Liver (tissue), 7 donors: ENCODE measurements at regions not wholly inside any gene's neighbourhood (a gene's known extent, or its start where the extent isn't known, plus 50 kb on each side); places are given as distances from the start of the nearest gene placed in this dataset.

ENCODE experiments used
- DNase-seq: peaks from one replicate; pipeline ENCODE4 v3.0.0-alpha.2; 2017; ENCODE audit warnings: low spot score
- H3K27ac ChIP-seq, 2 donors: one replicate each; pipeline ENCODE4 v1.7.0; 2013; ENCODE audit warnings: inconsistent platforms in 2 of 2, low read length in 2 of 2, control low read depth in 1 of 2, low read depth in 1 of 2, mild to moderate bottlenecking in 1 of 2
- H3K27me3 ChIP-seq, 4 donors: one replicate each; pipeline versions ENCODE4 v1.6.1 to v1.7.0; 2013; ENCODE audit warnings: low read length in 3 of 4, inconsistent platforms in 1 of 4, mild to moderate bottlenecking in 1 of 4, moderate library complexity in 1 of 4; ENCODE audit not compliant: control insufficient read depth in 4 of 4, insufficient read depth in 4 of 4
- H3K36me3 ChIP-seq, 4 donors: one replicate each; pipeline versions ENCODE4 v1.6.1 to v1.7.0; 2013; ENCODE audit warnings: low read length in 3 of 4, mild to moderate bottlenecking in 3 of 4, low read depth in 1 of 4, moderate library complexity in 1 of 4; ENCODE audit not compliant: control insufficient read depth in 4 of 4, insufficient read depth in 3 of 4
- H3K4me1 ChIP-seq, 4 donors: one replicate each; pipeline versions ENCODE4 v1.6.1 to v1.7.0; 2013; ENCODE audit warnings: low read length in 3 of 4, mild to moderate bottlenecking in 3 of 4, moderate library complexity in 1 of 4; ENCODE audit not compliant: control insufficient read depth in 4 of 4, insufficient read depth in 4 of 4
- H3K4me3 ChIP-seq, 3 donors: one replicate each; pipeline versions ENCODE4 v1.6.1 to v1.7.0; 2013; ENCODE audit warnings: low read length in 3 of 3, control low read depth in 1 of 3, low read depth in 1 of 3, mild to moderate bottlenecking in 1 of 3
- H3K9ac ChIP-seq, 2 donors: one replicate each; pipeline ENCODE4 v1.7.0; 2013; ENCODE audit warnings: low read length in 2 of 2, mild to moderate bottlenecking in 2 of 2, moderate library complexity in 2 of 2, control low read depth in 1 of 2, low read depth in 1 of 2
- H3K9me3 ChIP-seq, 4 donors: one replicate each; pipeline versions ENCODE4 v1.6.1 to v1.7.0; 2013; ENCODE audit warnings: low read length in 3 of 4; ENCODE audit not compliant: control insufficient read depth in 4 of 4
- ATF3 ChIP-seq: IDR thresholded peaks from 2 replicates; pipeline ENCODE4 v1.6.1; 2016; ENCODE audit warnings: antibody characterized with exemption
- EGR1 ChIP-seq, 2 donors: IDR thresholded peaks; 2 replicates each; pipeline ENCODE4 v1.6.1; 2016 to 2018; ENCODE audit warnings: antibody characterized with exemption in 2 of 2, low read depth in 2 of 2
- FOXA1 ChIP-seq: IDR thresholded peaks from 2 replicates; pipeline ENCODE4 v1.6.1; 2016; ENCODE audit warnings: antibody characterized with exemption
- GABPA ChIP-seq, 2 donors: IDR thresholded peaks in 1 of 2; conservative IDR thresholded peaks in 1 of 2; 2 replicates each; pipeline ENCODE4 v1.6.1; 2016; ENCODE audit warnings: antibody characterized with exemption in 2 of 2, mild to moderate bottlenecking in 1 of 2, moderate library complexity in 1 of 2
- HNF4A ChIP-seq, 2 donors: conservative IDR thresholded peaks; 2 replicates each; pipeline ENCODE4 v1.6.1; 2016; ENCODE audit warnings: antibody characterized with exemption in 2 of 2, mild to moderate bottlenecking in 2 of 2
- HNF4G ChIP-seq: IDR thresholded peaks from 2 replicates; pipeline ENCODE4 v1.6.1; 2016; ENCODE audit warnings: antibody characterized with exemption
- NR2F2 ChIP-seq: IDR thresholded peaks from 2 replicates; pipeline ENCODE4 v1.6.1; 2016; ENCODE audit warnings: antibody characterized with exemption
- RAD21 ChIP-seq, 2 donors: IDR thresholded peaks; 2 replicates each; pipeline ENCODE4 v1.6.1; 2016; ENCODE audit warnings: antibody characterized with exemption in 2 of 2, mild to moderate bottlenecking in 2 of 2
- REST ChIP-seq: IDR thresholded peaks from 2 replicates; pipeline ENCODE4 v1.6.1; 2016; ENCODE audit warnings: antibody characterized with exemption, mild to moderate bottlenecking
- RXRA ChIP-seq, 2 donors: IDR thresholded peaks; 2 replicates each; pipeline ENCODE4 v1.6.1; 2017 to 2018; ENCODE audit warnings: antibody characterized with exemption in 2 of 2, mild to moderate bottlenecking in 1 of 2
- SP1 ChIP-seq: IDR thresholded peaks from 2 replicates; pipeline ENCODE4 v1.6.1; 2018; ENCODE audit warnings: antibody characterized with exemption, mild to moderate bottlenecking
- TAF1 ChIP-seq: conservative IDR thresholded peaks from 2 replicates; pipeline ENCODE4 v1.6.1; 2016; ENCODE audit warnings: antibody characterized with exemption, mild to moderate bottlenecking
- YY1 ChIP-seq: IDR thresholded peaks from 2 replicates; pipeline ENCODE4 v1.6.1; 2016; ENCODE audit warnings: antibody characterized with exemption, mild to moderate bottlenecking
- ZBTB33 ChIP-seq: IDR thresholded peaks from 2 replicates; pipeline ENCODE4 v1.6.1; 2016; ENCODE audit warnings: antibody characterized with exemption
- WGBS: extraction: QIAGEN DNeasy Blood & Tissue Kit; methylation state at CpG from one replicate; pipeline ENCODE4 v1.1.7; 2013; 5-methylcytosine and 5-hydroxymethylcytosine counted together
- donor health status: healthy.
- donor health status: healthy.
- donor health status: healthy.
- donor health status: healthy.

GRCh38 chr3:139830817-139831216, 104.2 kb upstream of the CLSTN2 start (continued):
- TF ChIP-seq ZBTB33, result no peak
- TF ChIP-seq RXRA (IDR thresholded peaks at IDR 0.05), result no peak
- TF ChIP-seq RAD21 (IDR thresholded peaks at IDR 0.05), result no peak

GRCh38 chr3:139827833-139828232, 107.2 kb upstream of the CLSTN2 start:
- no peak overlapping the region for H3K27ac ChIP-seq
- no peaks in the 10 kb centered on the region for H3K36me3 ChIP-seq
- H3K4me3 ChIP-seq, result no peak overlapping the region
- peaks cover 0 to 2% (median 0%) of the 10 kb centered on the region in 4 donors for H3K27me3 ChIP-seq
- TF ChIP-seq ATF3 (no peak), GABPA (IDR thresholded peaks at IDR 0.05 in 1 of 2, conservative IDR thresholded peaks at IDR 0.05 in 1 of 2) (no peak), RAD21 (IDR thresholded peaks at IDR 0.05) (no peak), REST (no peak), EGR1 (IDR thresholded peaks at IDR 0.05; ENCODE audit: low read depth in 2 of 2) (no peak), HNF4A (conservative IDR thresholded peaks at IDR 0.05) (no peak), TAF1 (no peak), HNF4G (no peak)
- no peak for DNase-seq
- WGBS, result 80% methylated on average over 1 of the region's 1 CpG
- no peaks in the 10 kb centered on the region for H3K4me1 ChIP-seq
- H3K9me3 ChIP-seq, result no peaks in the 10 kb centered on the region
- no peak overlapping the region for H3K9ac ChIP-seq

- no peak overlapping the region for H3K9ac ChIP-seq
- WGBS, result 86% methylated on average over 3 of the region's 3 CpGs
- TF ChIP-seq FOXA1 (no peak), YY1 (no peak), NR2F2 (no peak), SP1 (no peak), TAF1 (no peak)
- no peaks in the 10 kb centered on the region for H3K36me3 ChIP-seq
- H3K27me3 ChIP-seq, result no peaks in the 10 kb centered on the region
- H3K4me1 ChIP-seq, result no peaks in the 10 kb centered on the region
- no peak for DNase-seq
- no peak overlapping the region for H3K4me3 ChIP-seq
- H3K27ac ChIP-seq, result no peak overlapping the region
- no peaks in the 10 kb centered on the region for H3K9me3 ChIP-seq
These were observed 110.1 kb upstream of the CLSTN2 start for GRCh38 chr3:139824864-139825263.
